ENCODE measurements at regions not wholly inside any gene's neighbourhood (a gene's known extent, or its start where the extent isn't known, plus 50 kb on each side); places are given as distances from the start of the nearest gene placed in this dataset.
"Not testable (repeated sequence)": the region's sequence is repeated elsewhere in the genome, so short reads cannot be mapped to it uniquely, and the experiment has no call there.

- TF ChIP-seq L3MBTL2 (conservative IDR thresholded peaks at IDR 0.05) (no peak), ELF4 (IDR thresholded peaks at IDR 0.05) (no peak), HDGF (IDR thresholded peaks at IDR 0.05; ENCODE audit: borderline replicate concordance) (no peak), SP1 (IDR thresholded peaks at IDR 0.05) (no peak), BHLHE40 (IDR thresholded peaks at IDR 0.05; ENCODE audit: borderline replicate concordance) (no peak), FOXM1 (IDR thresholded peaks at IDR 0.05; ENCODE audit: borderline replicate concordance) (no peak)
- ChIA-PET POLR2A (no interaction called here), CTCF (no interaction called here)
- no peak for DNase-seq (ENCODE audit: extremely low spot score)
These were observed 57.1 kb upstream of the RBM24 start for GRCh38 chr6:17224056-17224455.

GRCh38 chr6:17224501-17224900 lies 56.7 kb upstream of the RBM24 start:
- POLR2A ChIA-PET = not testable (repeated sequence)

GRCh38 chr6:17225767-17226630 lies 55.2 kb upstream of the RBM24 start:
- ChIA-PET CTCF (interaction anchor here (0.6 kb wide), 1 partner anchor 211 kb away, joined by 4 read pairs; no protein-coding TSS in a partner anchor), POLR2A (no interaction called here)
- DNase-seq (ENCODE audit: extremely low spot score) = no peak
- TF ChIP-seq L3MBTL2 (conservative IDR thresholded peaks at IDR 0.05) (no peak), FOXK2 (IDR thresholded peaks at IDR 0.05) (no peak), ARNT (IDR thresholded peaks at IDR 0.05) (no peak), FOXM1 (IDR thresholded peaks at IDR 0.05; ENCODE audit: borderline replicate concordance) (no peak), HDGF (IDR thresholded peaks at IDR 0.05; ENCODE audit: borderline replicate concordance) (no peak), ZNF384 (IDR thresholded peaks at IDR 0.05) (no peak), CTBP1 (IDR thresholded peaks at IDR 0.05; ENCODE audit: borderline replicate concordance) (no peak), ELF4 (IDR thresholded peaks at IDR 0.05) (no peak), SP1 (IDR thresholded peaks at IDR 0.05) (no peak), LEF1 (IDR thresholded peaks at IDR 0.05; ENCODE audit: borderline replicate concordance) (no peak), BHLHE40 (IDR thresholded peaks at IDR 0.05; ENCODE audit: borderline replicate concordance) (no peak), FOXA1 (IDR thresholded peaks at IDR 0.05) (no peak), TARDBP (IDR thresholded peaks at IDR 0.05) (no peak)
- TF ChIP-seq, protein P1, sequence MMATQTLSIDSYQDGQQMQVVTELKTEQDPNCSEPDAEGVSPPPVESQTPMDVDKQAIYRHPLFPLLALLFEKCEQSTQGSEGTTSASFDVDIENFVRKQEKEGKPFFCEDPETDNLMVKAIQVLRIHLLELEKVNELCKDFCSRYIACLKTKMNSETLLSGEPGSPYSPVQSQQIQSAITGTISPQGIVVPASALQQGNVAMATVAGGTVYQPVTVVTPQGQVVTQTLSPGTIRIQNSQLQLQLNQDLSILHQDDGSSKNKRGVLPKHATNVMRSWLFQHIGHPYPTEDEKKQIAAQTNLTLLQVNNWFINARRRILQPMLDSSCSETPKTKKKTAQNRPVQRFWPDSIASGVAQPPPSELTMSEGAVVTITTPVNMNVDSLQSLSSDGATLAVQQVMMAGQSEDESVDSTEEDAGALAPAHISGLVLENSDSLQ (IDR thresholded peaks at IDR 0.05) = no peak

More at GRCh38 chr6:17224501-17224900, 56.7 kb upstream of the RBM24 start:
- CTCF ChIA-PET; DNase-seq (ENCODE audit: extremely low spot score): not testable (repeated sequence)

- TF ChIP-seq SUZ12 (IDR thresholded peaks at IDR 0.05) (no peak), FOXK2 (IDR thresholded peaks at IDR 0.05) (no peak), CTBP1 (IDR thresholded peaks at IDR 0.05; ENCODE audit: borderline replicate concordance) (no peak), SP1 (IDR thresholded peaks at IDR 0.05) (no peak), ARNT (IDR thresholded peaks at IDR 0.05) (no peak), ELF4 (IDR thresholded peaks at IDR 0.05) (no peak), LEF1 (IDR thresholded peaks at IDR 0.05; ENCODE audit: borderline replicate concordance) (no peak), NFRKB (IDR thresholded peaks at IDR 0.05) (no peak)
- TF ChIP-seq, protein P1 (IDR thresholded peaks at IDR 0.05) = no peak
- ChIA-PET CTCF (no interaction called here), POLR2A (no interaction called here)
- no peak for DNase-seq (ENCODE audit: extremely low spot score)
These were observed 54.4 kb upstream of the RBM24 start for GRCh38 chr6:17226786-17227233.

DNA sequence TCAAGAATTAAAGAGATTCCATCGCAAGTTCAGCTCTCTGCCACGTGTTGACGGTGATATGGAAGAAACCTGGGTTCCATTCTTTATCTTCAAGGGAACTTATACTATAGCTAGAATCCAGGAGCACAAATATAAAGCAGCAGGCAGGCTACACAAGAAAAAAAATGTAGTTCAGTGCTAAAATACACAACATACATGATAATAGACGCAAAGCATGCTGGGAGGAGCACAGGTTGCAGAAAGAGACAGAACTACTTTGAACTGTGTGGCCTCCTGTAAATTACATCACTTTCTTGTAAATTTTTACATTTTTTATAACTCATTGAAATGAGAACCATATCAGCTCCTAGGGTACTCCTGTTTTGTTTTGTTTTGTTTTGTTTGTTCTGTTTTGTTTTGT lies 53.8 kb upstream of the RBM24 start:
- ChIA-PET POLR2A (no interaction called here), CTCF (no interaction called here)
- no peak for TF ChIP-seq FOXA1 (IDR thresholded peaks at IDR 0.05)
- no peak for TF ChIP-seq ELF4 (IDR thresholded peaks at IDR 0.05)
- TF ChIP-seq, protein P1 (IDR thresholded peaks at IDR 0.05) = no peak
- no peak for TF ChIP-seq FOXK2 (IDR thresholded peaks at IDR 0.05)
- no peak for TF ChIP-seq L3MBTL2 (conservative IDR thresholded peaks at IDR 0.05)
- no peak for TF ChIP-seq NFRKB (IDR thresholded peaks at IDR 0.05)
- no peak for TF ChIP-seq CTBP1 (IDR thresholded peaks at IDR 0.05; ENCODE audit: borderline replicate concordance)
- TF ChIP-seq LEF1 (IDR thresholded peaks at IDR 0.05; ENCODE audit: borderline replicate concordance) = no peak
- no peak for TF ChIP-seq SP1 (IDR thresholded peaks at IDR 0.05)
- TF ChIP-seq FOXM1 (IDR thresholded peaks at IDR 0.05; ENCODE audit: borderline replicate concordance) = no peak
- no peak for TF ChIP-seq TARDBP (IDR thresholded peaks at IDR 0.05)
- no peak for TF ChIP-seq ARNT (IDR thresholded peaks at IDR 0.05)
- TF ChIP-seq ZNF384 (IDR thresholded peaks at IDR 0.05) = no peak
- no peak for TF ChIP-seq HDGF (IDR thresholded peaks at IDR 0.05; ENCODE audit: borderline replicate concordance)
- no peak for TF ChIP-seq BHLHE40 (IDR thresholded peaks at IDR 0.05; ENCODE audit: borderline replicate concordance)
- DNase-seq (ENCODE audit: extremely low spot score) = no peak
